GM12878 (cell line): ENCODE measurements at regions not wholly inside any gene's neighbourhood (a gene's known extent, or its start where the extent isn't known, plus 50 kb on each side); places are given as distances from the start of the nearest gene placed in this dataset.

Experiments
- ATAC-seq: fragments of 200-7000 bp; cut with Tn5 transposase; 3 replicates; pipeline ENCODE4 v1.9.1; 2020; ENCODE audit warnings: mild to moderate bottlenecking, moderate library complexity
- BruUV-seq: library from RNA; stranded (reverse); fragments of 400-500 nt; replicated peaks from 2 replicates; lab custom pipeline; 2021; lab: Mats Ljungman, UMichigan
- CTCF ChIA-PET: fragments of 300-600 bp; sonication (Branson Sonifier 250); formaldehyde crosslinking; extraction: SDS; loops from one replicate; lab custom pipeline; 2021; ENCODE audit warnings: inconsistent platforms; lab: Yijun Ruan, JAX
- POLR2A ChIA-PET: fragments of 350-600 bp; formaldehyde crosslinking; extraction: SDS; loops from one replicate; lab custom pipeline; 2021; ENCODE audit warnings: inconsistent platforms; lab: Charles Lee
- RAD21 ChIA-PET: fragments of 300-600 bp; sonication (Branson Sonifier 250); formaldehyde crosslinking; loops from one replicate; lab custom pipeline; 2023; ENCODE audit warnings: antibody characterized with exemption; ENCODE audit not compliant: unreplicated experiment; lab: Charles Lee
- SMC1A ChIA-PET: fragments of 300-600 bp; sonication (Branson Sonifier 250); formaldehyde crosslinking; loops from one replicate; lab custom pipeline; 2023; ENCODE audit not compliant: unreplicated experiment, uncharacterized antibody; lab: Charles Lee
- DNase-seq: peaks from one replicate; pipeline ENCODE4 v3.0.0-alpha.2; 2011; ENCODE audit warnings: low read depth, low spot score
- FAIRE-seq: peaks from 3 replicates; lab custom pipeline; 2011; peaks lifted over from hg19 to GRCh38; lab: Jason Lieb, UNC
- H2AFZ ChIP-seq: 2 replicates; pipeline ENCODE4 v1.6.0; 2011; ENCODE audit warnings: low read depth, low read length, control low read depth; ENCODE audit not compliant: control insufficient read depth
- H3K27ac ChIP-seq: 2 replicates; pipeline ENCODE4 v1.5.1; 2011; ENCODE audit warnings: control low read depth; ENCODE audit not compliant: control insufficient read depth, insufficient read depth
- H3K27me3 ChIP-seq, 2 experiments: replicated peaks in 1 of 2; 2 replicates each; pipeline versions ENCODE4 v1.6.0 to v1.6.1; 2011; ENCODE audit warnings: low read length in 1 of 2; ENCODE audit not compliant: control insufficient read depth in 2 of 2, insufficient read depth in 2 of 2
- H3K36me3 ChIP-seq, 2 experiments: 2 replicates each; pipeline ENCODE4 v1.5.1; 2011; ENCODE audit warnings: low read length in 1 of 2; ENCODE audit not compliant: control insufficient read depth in 2 of 2, insufficient read depth in 2 of 2
- H3K4me1 ChIP-seq: 2 replicates; pipeline ENCODE4 v1.6.1; 2011; ENCODE audit warnings: mild to moderate bottlenecking, low read length, moderate library complexity, mixed read lengths; ENCODE audit not compliant: control insufficient read depth, insufficient read depth
- H3K4me2 ChIP-seq: 2 replicates; pipeline ENCODE4 v1.6.0; 2011; ENCODE audit warnings: control low read depth; ENCODE audit not compliant: control insufficient read depth, insufficient read depth
- H3K4me3 ChIP-seq: fragments of 200-600 bp; sonication (generic); 2 replicates; pipeline ENCODE4 v1.5.1; 2016
- H3K79me2 ChIP-seq: 2 replicates; pipeline ENCODE4 v1.6.0; 2011; ENCODE audit warnings: low read length; ENCODE audit not compliant: control insufficient read depth, insufficient read depth
- H3K9ac ChIP-seq: 2 replicates; pipeline ENCODE4 v1.8.0; 2011; ENCODE audit warnings: low read length, control low read depth, mixed read lengths; ENCODE audit not compliant: control insufficient read depth, insufficient read depth
- H3K9me3 ChIP-seq: replicated peaks from 3 replicates; pipeline ENCODE4 v1.5.1; 2011; ENCODE audit warnings: mild to moderate bottlenecking, low read length; ENCODE audit not compliant: control insufficient read depth, insufficient read depth
- H4K20me1 ChIP-seq: 2 replicates; pipeline ENCODE4 v1.6.0; 2011; ENCODE audit not compliant: control insufficient read depth, insufficient read depth
- CBX5 ChIP-seq: sonication (generic); IDR thresholded peaks from 2 replicates; pipeline ENCODE4 v1.6.1; 2016; ENCODE audit warnings: low read depth, moderate library complexity, mild to moderate bottlenecking, inconsistent platforms
- HSF1 ChIP-seq: fragments of 150-350 bp; IDR thresholded peaks from 2 replicates; pipeline ENCODE4 v1.6.1; 2014; ENCODE audit warnings: mild to moderate bottlenecking, low read depth, low read length
- NFXL1 ChIP-seq: fragments of 450-650 bp; IDR thresholded peaks from 2 replicates; pipeline ENCODE4 v1.6.1; 2017; ENCODE audit warnings: antibody characterized with exemption, mild to moderate bottlenecking, borderline replicate concordance
- NKRF ChIP-seq: fragments of 450-650 bp; conservative IDR thresholded peaks from 2 replicates; pipeline ENCODE4 v1.6.1; 2017; ENCODE audit warnings: mild to moderate bottlenecking, moderate library complexity
- NR2C2 ChIP-seq: IDR thresholded peaks from 2 replicates; pipeline ENCODE4 v1.6.1; 2011; ENCODE audit warnings: borderline replicate concordance, low read depth; ENCODE audit not compliant: control insufficient read depth, insufficient read length
- PAX8 ChIP-seq: fragments of 450-650 bp; IDR thresholded peaks from 2 replicates; pipeline ENCODE4 v1.6.1; 2017; ENCODE audit warnings: mild to moderate bottlenecking, moderate library complexity
- PML ChIP-seq: IDR thresholded peaks from 2 replicates; pipeline ENCODE4 v1.6.1; 2012; ENCODE audit warnings: low read length, inconsistent platforms
- TAF1 ChIP-seq: IDR thresholded peaks from 2 replicates; pipeline ENCODE4 v1.6.1; 2011; ENCODE audit warnings: mild to moderate bottlenecking, low read depth, low read length, borderline replicate concordance
- ZBED1 ChIP-seq: IDR thresholded peaks from 2 replicates; pipeline ENCODE4 v1.6.1; 2016; ENCODE audit warnings: borderline replicate concordance
- ZBTB11 ChIP-seq: fragments of 450-650 bp; formaldehyde crosslinking; IDR thresholded peaks from 2 replicates; pipeline ENCODE4 v1.5.0; 2022; ENCODE audit warnings: mild to moderate bottlenecking, missing genetic modification characterization
- WGBS: methylation state at CpG from one replicate; pipeline ENCODE4 v1.1.6; 2016; ENCODE audit warnings: low lambda C conversion rate; ENCODE audit not compliant: insufficient replicate concordance, insufficient coverage; ENCODE audit errors: missing lambda C conversion rate; 5-methylcytosine and 5-hydroxymethylcytosine counted together
- in situ Hi-C: fragments of 300-500 bp; cut with MboI; formaldehyde crosslinking; loops from 9 replicates; pipeline ENCODE4 v1.14.3; 2018; ENCODE audit warnings: mixed read lengths
- intact Hi-C: fragments of 100-400 bp; cut with micrococcal nuclease; formaldehyde crosslinking; loops from one replicate; pipeline ENCODE4 v1.14.2; 2022; ENCODE audit not compliant: unreplicated experiment

- TF ChIP-seq ZBTB11 (no peak), NKRF (no peak)
- TF ChIP-seq, all 136 proteins: peak for 0
These were observed 57.0 kb upstream of the MTPN start (continued) for GRCh38 chr7:136034132-136034531.

GRCh38 chr7:136033413-136034031 is 56.4 kb upstream of the MTPN start:
- RAD21 ChIA-PET = no interaction called here
- H3K36me3 ChIP-seq = no peaks in the 10 kb centered on the region
- H3K9me3 ChIP-seq = no peaks in the 10 kb centered on the region
- no peak overlapping the region for H3K4me2 ChIP-seq
- intact Hi-C loops (loop anchor here (5.0 kb wide), 1 partner anchor 324 kb away; no protein-coding TSS in a partner anchor), in situ Hi-C loops (no loop called here)
- H3K9ac ChIP-seq = no peak overlapping the region
- no peaks in the 10 kb centered on the region for H4K20me1 ChIP-seq
- no peak overlapping the region for H3K27ac ChIP-seq
- SMC1A ChIA-PET = interaction anchor here (0.8 to 1.1 kb wide), 2 partner anchors 8 to 322 kb away, joined by 3 read pairs; no protein-coding TSS in a partner anchor
- BruUV-seq = no TSS peak
- FAIRE-seq = no peak
- no peak for ATAC-seq
- POLR2A ChIA-PET = no interaction called here
- H3K79me2 ChIP-seq = no peaks in the 10 kb centered on the region
- H3K4me3 ChIP-seq = no peak overlapping the region
- CTCF ChIA-PET = no interaction called here
- no peak for DNase-seq
- H3K27me3 ChIP-seq = no peaks in the 10 kb centered on the region
- WGBS = 84% methylated on average over 6 of the region's 6 CpGs
- H2AFZ ChIP-seq = no peak overlapping the region
- H3K4me1 ChIP-seq = peaks cover 4% of the 10 kb centered on the region
- no peak for TF ChIP-seq PAX8
- TF ChIP-seq NR2C2 = no peak
- TF ChIP-seq ZBED1 = no peak
- TF ChIP-seq CBX5 = no peak
- no peak for TF ChIP-seq TAF1
- TF ChIP-seq PML = no peak
- no peak for TF ChIP-seq HSF1
- TF ChIP-seq NFXL1 = no peak
